ENCODE measurements at regions not wholly inside any gene's neighbourhood (a gene's known extent, or its start where the extent isn't known, plus 50 kb on each side); places are given as distances from the start of the nearest gene placed in this dataset.

DNA sequence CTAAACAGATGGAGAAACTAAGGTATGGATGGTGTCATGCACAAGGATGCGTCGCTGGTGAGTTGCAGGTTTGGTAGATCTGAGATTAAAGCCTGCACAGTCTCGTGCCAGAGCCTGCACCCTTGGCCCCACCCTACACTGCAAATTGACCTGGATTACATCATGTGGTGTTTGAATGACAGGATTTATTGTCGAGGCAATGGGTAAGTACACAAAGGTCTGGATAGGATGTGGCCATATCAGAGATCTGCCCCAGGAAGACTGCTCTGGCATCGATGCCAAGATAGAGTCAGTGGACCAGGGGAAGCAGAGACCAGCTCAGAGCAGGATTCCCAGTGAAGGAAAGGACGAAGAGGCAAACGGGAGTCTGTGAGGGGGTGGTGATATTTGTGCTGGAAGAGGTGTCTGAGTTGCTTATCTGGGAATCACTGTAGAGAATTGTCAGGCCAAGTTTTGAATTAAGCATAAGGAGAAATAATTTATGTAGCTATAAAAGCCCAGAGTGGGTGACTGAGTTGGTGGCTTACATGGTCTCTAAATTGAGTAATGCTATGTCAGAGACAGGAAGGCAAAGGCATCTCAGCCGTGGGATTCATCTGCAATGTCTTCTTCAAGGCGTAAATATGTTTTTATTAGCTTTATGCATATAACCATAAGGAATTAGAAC lies 499.6 kb upstream of the B3GAT1 start:
- TF ChIP-seq POLR2A (IDR thresholded peaks at IDR 0.05) (no peak), EP300 (IDR thresholded peaks at IDR 0.05; ENCODE audit: low read depth) (no peak), POLR2AphosphoS5 (IDR thresholded peaks at IDR 0.05) (no peak)
- TF ChIP-seq, protein P1, sequence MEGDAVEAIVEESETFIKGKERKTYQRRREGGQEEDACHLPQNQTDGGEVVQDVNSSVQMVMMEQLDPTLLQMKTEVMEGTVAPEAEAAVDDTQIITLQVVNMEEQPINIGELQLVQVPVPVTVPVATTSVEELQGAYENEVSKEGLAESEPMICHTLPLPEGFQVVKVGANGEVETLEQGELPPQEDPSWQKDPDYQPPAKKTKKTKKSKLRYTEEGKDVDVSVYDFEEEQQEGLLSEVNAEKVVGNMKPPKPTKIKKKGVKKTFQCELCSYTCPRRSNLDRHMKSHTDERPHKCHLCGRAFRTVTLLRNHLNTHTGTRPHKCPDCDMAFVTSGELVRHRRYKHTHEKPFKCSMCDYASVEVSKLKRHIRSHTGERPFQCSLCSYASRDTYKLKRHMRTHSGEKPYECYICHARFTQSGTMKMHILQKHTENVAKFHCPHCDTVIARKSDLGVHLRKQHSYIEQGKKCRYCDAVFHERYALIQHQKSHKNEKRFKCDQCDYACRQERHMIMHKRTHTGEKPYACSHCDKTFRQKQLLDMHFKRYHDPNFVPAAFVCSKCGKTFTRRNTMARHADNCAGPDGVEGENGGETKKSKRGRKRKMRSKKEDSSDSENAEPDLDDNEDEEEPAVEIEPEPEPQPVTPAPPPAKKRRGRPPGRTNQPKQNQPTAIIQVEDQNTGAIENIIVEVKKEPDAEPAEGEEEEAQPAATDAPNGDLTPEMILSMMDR (IDR thresholded peaks at IDR 0.05), result no peak
